HEK293 (cell line): ENCODE measurements at regions not wholly inside any gene's neighbourhood (a gene's known extent, or its start where the extent isn't known, plus 50 kb on each side); places are given as distances from the start of the nearest gene placed in this dataset.

ENCODE experiments used
- BCL6B ChIP-seq: fragments of 450-650 bp; formaldehyde crosslinking; IDR thresholded peaks from 2 replicates; pipeline ENCODE4 v1.5.1; 2017; ENCODE audit warnings: missing biosample characterization, missing genetic modification characterization
- CTCF ChIP-seq: fragments of 450-650 bp; formaldehyde crosslinking; IDR thresholded peaks from 2 replicates; pipeline ENCODE4 v1.5.1; 2016; ENCODE audit warnings: missing biosample characterization, missing genetic modification characterization
- KLF16 ChIP-seq: fragments of 450-650 bp; formaldehyde crosslinking; IDR thresholded peaks from 2 replicates; pipeline ENCODE4 v1.5.1; 2017; ENCODE audit warnings: missing biosample characterization, missing genetic modification characterization
- SCRT2 ChIP-seq: fragments of 450-650 bp; formaldehyde crosslinking; IDR thresholded peaks from 2 replicates; pipeline ENCODE4 v1.5.1; 2016; ENCODE audit warnings: missing biosample characterization, missing genetic modification characterization
- ZBTB10 ChIP-seq: fragments of 450-650 bp; formaldehyde crosslinking; IDR thresholded peaks from 2 replicates; pipeline ENCODE4 v1.5.1; 2016; ENCODE audit warnings: missing biosample characterization, missing genetic modification characterization
- ZBTB20 ChIP-seq: fragments of 450-650 bp; formaldehyde crosslinking; IDR thresholded peaks from 2 replicates; pipeline ENCODE4 v1.5.1; 2016; ENCODE audit warnings: missing biosample characterization, missing genetic modification characterization
- ZBTB44 ChIP-seq: fragments of 450-650 bp; IDR thresholded peaks from 2 replicates; pipeline ENCODE4 v1.5.1; 2018; ENCODE audit warnings: missing biosample characterization, mild to moderate bottlenecking, missing genetic modification characterization
- ZNF121 ChIP-seq: fragments of 450-650 bp; formaldehyde crosslinking; IDR thresholded peaks from 2 replicates; pipeline ENCODE4 v1.5.1; 2016; ENCODE audit warnings: missing biosample characterization, missing genetic modification characterization
- ZNF175 ChIP-seq: fragments of 450-650 bp; formaldehyde crosslinking; IDR thresholded peaks from 2 replicates; pipeline ENCODE4 v1.5.1; 2016; ENCODE audit warnings: missing biosample characterization, missing genetic modification characterization
- ZNF274 ChIP-seq, 2 experiments: fragments of 200-500 bp in 1 of 2; fragments of 450-650 bp in 1 of 2; sonication (Bioruptor generic) in 1 of 2; formaldehyde crosslinking in 1 of 2; IDR thresholded peaks; 2 replicates each; pipeline versions ENCODE4 v1.5.1 to v1.6.1; 2014 to 2016; ENCODE audit warnings: borderline replicate concordance in 1 of 2, inconsistent platforms in 1 of 2, low read length in 1 of 2, missing biosample characterization in 1 of 2, missing genetic modification characterization in 1 of 2
- ZNF280C ChIP-seq: fragments of 450-650 bp; formaldehyde crosslinking; IDR thresholded peaks from 2 replicates; pipeline ENCODE4 v1.5.1; 2016; ENCODE audit warnings: missing biosample characterization, missing genetic modification characterization
- ZNF398 ChIP-seq: fragments of 450-650 bp; formaldehyde crosslinking; IDR thresholded peaks from 2 replicates; pipeline ENCODE4 v1.5.1; 2017; ENCODE audit warnings: missing biosample characterization, missing genetic modification characterization
- ZNF514 ChIP-seq: fragments of 450-650 bp; formaldehyde crosslinking; IDR thresholded peaks from 2 replicates; pipeline ENCODE4 v1.5.1; 2016; ENCODE audit warnings: missing biosample characterization, missing genetic modification characterization
- ZNF692 ChIP-seq: fragments of 450-650 bp; formaldehyde crosslinking; IDR thresholded peaks from 2 replicates; pipeline ENCODE4 v1.5.1; 2016; ENCODE audit warnings: missing biosample characterization, missing genetic modification characterization

- no peak for TF ChIP-seq ZNF692 (tag by site-specific recombination)
- no peak for TF ChIP-seq CTCF (tag by site-specific recombination)
- TF ChIP-seq ZBTB44: no peak
- no peak for TF ChIP-seq ZNF274 (IDR thresholded peaks at IDR 0.05; ENCODE audit: low read length)
- TF ChIP-seq ZNF274 (tag by site-specific recombination; IDR thresholded peaks at IDR 0.05; ENCODE audit: borderline replicate concordance): no peak
- TF ChIP-seq SCRT2 (tag by site-specific recombination): no peak
- TF ChIP-seq ZBTB10 (tag by site-specific recombination): no peak
- TF ChIP-seq ZNF514 (tag by site-specific recombination): no peak
- no peak for TF ChIP-seq BCL6B (tag by site-specific recombination)
- no peak for TF ChIP-seq ZNF121 (tag by site-specific recombination)
- no peak for TF ChIP-seq ZNF398 (tag by site-specific recombination)
- TF ChIP-seq KLF16 (tag by site-specific recombination): no peak
- TF ChIP-seq ZBTB20 (tag by site-specific recombination): no peak
- no peak for TF ChIP-seq ZNF280C
- TF ChIP-seq ZNF175 (tag by site-specific recombination): no peak
These were observed 51.0 kb downstream of the OR2B6 start for GRCh38 chr6:28008053-28008452.
